Osteoblast (primary cell): ENCODE measurements at regions not wholly inside any gene's neighbourhood (a gene's known extent, or its start where the extent isn't known, plus 50 kb on each side); places are given as distances from the start of the nearest gene placed in this dataset.
"Not testable (repeated sequence)": the region's sequence is repeated elsewhere in the genome, so short reads cannot be mapped to it uniquely, and the experiment has no call there.

Source experiments
- DNase-seq: peaks from one replicate; pipeline ENCODE4 v3.0.0; 2011; ENCODE audit warnings: low spot score, mixed read lengths; ENCODE audit not compliant: insufficient read length; ENCODE audit errors: missing footprints
- H2AFZ ChIP-seq: 2 replicates; pipeline ENCODE4 v1.6.0; 2011; ENCODE audit warnings: mild to moderate bottlenecking, low read length
- H3K27ac ChIP-seq: 2 replicates; pipeline ENCODE4 v1.5.1; 2011; ENCODE audit warnings: mild to moderate bottlenecking, low read depth, low read length, moderate library complexity
- H3K27me3 ChIP-seq: 2 replicates; pipeline ENCODE4 v1.6.0; 2012; ENCODE audit warnings: mild to moderate bottlenecking, control low read depth, inconsistent platforms, low read length, moderate library complexity; ENCODE audit not compliant: insufficient read depth
- H3K36me3 ChIP-seq: 2 replicates; pipeline ENCODE4 v1.5.1; 2011; ENCODE audit warnings: mild to moderate bottlenecking, low read length, control low read depth, moderate library complexity; ENCODE audit not compliant: insufficient read depth
- H3K4me1 ChIP-seq: 2 replicates; pipeline ENCODE4 v1.5.1; 2011; ENCODE audit warnings: mild to moderate bottlenecking, low read length, control low read depth, moderate library complexity; ENCODE audit not compliant: insufficient read depth
- H3K4me2 ChIP-seq: 2 replicates; pipeline ENCODE4 v1.6.0; 2011; ENCODE audit warnings: mild to moderate bottlenecking, low read length; ENCODE audit not compliant: insufficient read depth
- H3K4me3 ChIP-seq: fragments of 200-600 bp; sonication (generic); 3 replicates; pipeline ENCODE4 v1.5.1; 2012; ENCODE audit warnings: mild to moderate bottlenecking, low read length, inconsistent platforms; ENCODE audit not compliant: insufficient read depth
- H3K79me2 ChIP-seq: 2 replicates; pipeline ENCODE4 v1.6.0; 2012; ENCODE audit warnings: mild to moderate bottlenecking, low read length, control low read depth, inconsistent platforms; ENCODE audit not compliant: insufficient read depth
- H3K9me3 ChIP-seq: 2 replicates; pipeline ENCODE4 v1.5.1; 2011; ENCODE audit warnings: low read depth, low read length, control low read depth
- H4K20me1 ChIP-seq: 2 replicates; pipeline ENCODE4 v1.6.0; 2012; ENCODE audit warnings: mild to moderate bottlenecking, low read length, control low read depth; ENCODE audit not compliant: insufficient read depth
- TF ChIP-seq, protein P1 (sequence below): IDR thresholded peaks from 2 replicates; pipeline ENCODE4 v1.5.1; 2011; ENCODE audit warnings: mild to moderate bottlenecking, low read depth, low read length, moderate library complexity; ENCODE audit errors: extremely low read depth

DNA sequence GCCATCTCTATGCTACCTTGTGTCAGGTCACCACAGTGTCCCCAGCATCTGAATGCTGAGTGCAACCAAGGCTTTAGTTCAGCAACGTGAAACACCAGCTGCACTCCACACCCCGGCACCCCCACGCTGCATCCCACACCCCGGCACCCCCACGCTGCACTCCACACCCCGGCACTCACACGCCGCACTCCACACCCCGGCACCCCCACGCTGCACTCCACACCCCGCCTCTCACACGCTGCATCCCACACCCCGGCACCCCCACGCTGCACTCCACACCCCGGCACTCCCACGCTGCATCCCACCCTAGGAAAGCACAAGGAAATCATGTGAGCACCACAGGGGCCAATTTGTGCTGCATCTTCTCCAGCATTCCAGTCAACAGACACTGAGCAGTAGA lies 199.8 kb upstream of the FRG1 start:
- H3K79me2 ChIP-seq, result no peaks in the 10 kb centered on the region
- no peak overlapping the region for H3K4me2 ChIP-seq
- no peaks in the 10 kb centered on the region for H3K27me3 ChIP-seq
- H2AFZ ChIP-seq, result no peak overlapping the region
- H3K36me3 ChIP-seq, result no peaks in the 10 kb centered on the region
- no peaks in the 10 kb centered on the region for H3K9me3 ChIP-seq
- no peaks in the 10 kb centered on the region for H4K20me1 ChIP-seq
- DNase-seq, result no peak
- H3K4me1 ChIP-seq, result no peaks in the 10 kb centered on the region
- no peak overlapping the region for H3K27ac ChIP-seq
- TF ChIP-seq, protein P1, sequence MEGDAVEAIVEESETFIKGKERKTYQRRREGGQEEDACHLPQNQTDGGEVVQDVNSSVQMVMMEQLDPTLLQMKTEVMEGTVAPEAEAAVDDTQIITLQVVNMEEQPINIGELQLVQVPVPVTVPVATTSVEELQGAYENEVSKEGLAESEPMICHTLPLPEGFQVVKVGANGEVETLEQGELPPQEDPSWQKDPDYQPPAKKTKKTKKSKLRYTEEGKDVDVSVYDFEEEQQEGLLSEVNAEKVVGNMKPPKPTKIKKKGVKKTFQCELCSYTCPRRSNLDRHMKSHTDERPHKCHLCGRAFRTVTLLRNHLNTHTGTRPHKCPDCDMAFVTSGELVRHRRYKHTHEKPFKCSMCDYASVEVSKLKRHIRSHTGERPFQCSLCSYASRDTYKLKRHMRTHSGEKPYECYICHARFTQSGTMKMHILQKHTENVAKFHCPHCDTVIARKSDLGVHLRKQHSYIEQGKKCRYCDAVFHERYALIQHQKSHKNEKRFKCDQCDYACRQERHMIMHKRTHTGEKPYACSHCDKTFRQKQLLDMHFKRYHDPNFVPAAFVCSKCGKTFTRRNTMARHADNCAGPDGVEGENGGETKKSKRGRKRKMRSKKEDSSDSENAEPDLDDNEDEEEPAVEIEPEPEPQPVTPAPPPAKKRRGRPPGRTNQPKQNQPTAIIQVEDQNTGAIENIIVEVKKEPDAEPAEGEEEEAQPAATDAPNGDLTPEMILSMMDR, result no peak
- H3K4me3 ChIP-seq, result no peak overlapping the region

DNA sequence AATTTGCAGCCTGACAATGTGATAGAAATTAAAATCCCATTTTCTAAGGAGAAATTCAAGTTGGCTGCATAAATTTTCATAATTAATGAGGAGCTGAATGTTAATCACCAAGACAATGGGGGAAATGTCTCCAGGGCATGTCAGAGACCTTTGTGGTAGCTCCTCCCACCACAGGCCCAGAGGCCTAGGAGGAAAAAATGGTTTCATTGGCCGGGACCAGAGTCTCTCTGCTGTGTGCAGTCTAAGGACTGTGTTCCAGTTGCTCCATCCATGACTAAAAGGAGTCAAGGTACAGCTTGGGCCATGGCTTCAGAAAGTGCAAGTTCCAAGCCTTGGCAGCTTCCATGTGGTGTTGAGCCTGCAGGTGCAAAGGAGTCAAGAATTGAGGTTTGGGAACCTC lies 187.6 kb upstream of the FRG1 start:
- H3K4me1 ChIP-seq, H4K20me1 ChIP-seq, H3K79me2 ChIP-seq, H3K27me3 ChIP-seq, DNase-seq, H3K27ac ChIP-seq, H3K4me2 ChIP-seq, H3K9me3 ChIP-seq, H3K36me3 ChIP-seq, H2AFZ ChIP-seq, H3K4me3 ChIP-seq: not testable (repeated sequence)

- Histone ChIP-seq H3K27me3 (no peaks in the 10 kb centered on the region), H3K36me3 (no peaks in the 10 kb centered on the region), H4K20me1 (no peaks in the 10 kb centered on the region), H3K4me1 (no peaks in the 10 kb centered on the region), H3K4me2 (no peak overlapping the region), H3K27ac (no peak overlapping the region), H3K9me3 (no peaks in the 10 kb centered on the region), H2AFZ (no peak overlapping the region), H3K4me3 (no peak overlapping the region), H3K79me2 (no peaks in the 10 kb centered on the region)
- TF ChIP-seq, protein P1, result no peak
- DNase-seq, result no peak
These were observed 177.1 kb upstream of the FRG1 start for GRCh38 chr4:189763583-189763982.

- TF ChIP-seq, protein P1, result no peak
- no peak overlapping the region for H3K4me3 ChIP-seq
These were observed 175.4 kb upstream of the FRG1 start for GRCh38 chr4:189765301-189765700.

DNA sequence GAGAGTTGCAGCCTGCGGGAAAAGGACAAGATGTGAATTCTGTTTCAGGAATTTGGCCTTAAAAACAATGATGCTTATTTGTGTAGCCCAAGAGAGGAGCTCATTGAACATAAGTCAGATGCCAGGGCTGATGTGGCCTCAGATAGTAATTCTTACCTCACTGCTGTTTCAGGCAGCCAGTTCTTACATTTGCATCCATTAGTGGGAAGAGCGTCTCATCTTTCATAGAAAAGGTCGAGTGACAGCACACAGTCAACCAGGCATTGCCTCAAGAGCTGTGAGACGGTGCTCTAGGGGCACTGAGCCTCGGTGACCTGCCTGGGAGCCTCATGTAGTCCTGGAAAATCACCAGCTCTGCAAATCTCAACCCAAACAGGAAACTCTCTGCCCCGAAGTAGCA lies 174.9 kb upstream of the FRG1 start:
- Histone ChIP-seq H3K27me3 (no peaks in the 10 kb centered on the region), H4K20me1 (no peaks in the 10 kb centered on the region), H3K36me3 (no peaks in the 10 kb centered on the region), H3K27ac (no peak overlapping the region), H2AFZ (no peak overlapping the region), H3K4me2 (no peak overlapping the region), H3K4me1 (no peaks in the 10 kb centered on the region), H3K4me3 (no peak overlapping the region), H3K79me2 (no peaks in the 10 kb centered on the region), H3K9me3 (no peaks in the 10 kb centered on the region)
- TF ChIP-seq, protein P1, result no peak
- DNase-seq, result no peak

More at GRCh38 chr4:189765301-189765700, 175.4 kb upstream of the FRG1 start:
- Histone ChIP-seq H3K27ac (no peak overlapping the region), H3K79me2 (no peaks in the 10 kb centered on the region), H2AFZ (no peak overlapping the region), H3K36me3 (no peaks in the 10 kb centered on the region), H3K9me3 (no peaks in the 10 kb centered on the region), H3K27me3 (no peaks in the 10 kb centered on the region), H4K20me1 (no peaks in the 10 kb centered on the region), H3K4me1 (no peaks in the 10 kb centered on the region), H3K4me2 (no peak overlapping the region)
- no peak for DNase-seq
